ENCODE measurements at regions not wholly inside any gene's neighbourhood (a gene's known extent, or its start where the extent isn't known, plus 50 kb on each side); places are given as distances from the start of the nearest gene placed in this dataset.

DNA sequence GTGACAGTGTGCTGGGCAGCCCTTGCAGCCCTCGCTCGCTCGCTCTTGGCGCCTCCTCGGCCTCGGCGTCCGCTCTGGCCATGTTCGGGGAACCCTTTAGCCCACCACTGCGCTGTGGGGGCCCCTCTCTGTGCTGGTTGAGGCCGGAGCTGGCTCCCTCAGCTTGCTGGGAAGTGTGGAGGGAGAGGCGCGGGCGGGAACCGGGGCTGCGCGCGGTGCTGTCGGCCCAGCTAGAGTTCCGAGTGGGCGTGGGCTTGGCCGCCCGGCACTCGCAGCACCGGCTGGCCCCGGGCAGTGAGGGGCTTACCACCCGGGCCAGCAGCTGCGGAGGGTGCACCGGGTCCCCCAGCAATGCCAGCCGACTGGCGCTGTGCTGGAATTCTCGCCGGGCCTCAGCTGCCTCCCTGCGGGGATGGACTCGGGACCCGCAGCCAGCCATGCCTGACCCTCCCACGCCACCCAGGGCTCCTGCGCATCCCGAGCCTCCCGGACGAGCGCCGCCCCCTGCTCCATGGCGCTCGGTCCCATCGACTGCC lies 770.1 kb upstream of the GALNTL6 start:
- H3K9me3 Mint-ChIP-seq, result peaks cover 3 to 21% of the 10 kb centered on the region in 2 donors
- no peak for ATAC-seq
- H3K27ac Mint-ChIP-seq, result no peak overlapping the region
- H3K36me3 Mint-ChIP-seq, result no peaks in the 10 kb centered on the region
- DNase-seq (ENCODE audit: low spot score in 2 of 2), result no peak

DNA sequence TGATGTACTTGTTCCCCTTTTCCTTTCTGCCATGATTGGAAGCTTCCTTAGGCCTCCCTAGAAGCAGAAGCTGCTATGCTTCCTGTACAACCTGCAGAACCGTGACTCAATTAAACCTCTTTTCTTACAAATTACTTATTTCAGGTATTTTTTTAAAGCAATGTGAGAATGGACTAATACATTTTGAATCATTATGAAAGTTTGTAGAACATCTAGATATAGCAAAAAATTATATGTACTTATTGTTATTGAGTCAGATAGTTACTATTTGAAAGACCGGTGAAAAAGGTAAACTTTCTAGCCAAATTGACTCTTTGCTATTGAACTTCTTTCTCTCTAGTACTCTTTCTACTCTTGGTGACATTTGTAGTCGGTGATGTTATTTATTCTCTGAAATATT lies 777.3 kb upstream of the GALNTL6 start:
- ATAC-seq (no peak), DNase-seq (ENCODE audit: low spot score in 2 of 2) (no peak)
- H3K9me3 Mint-ChIP-seq, result peaks cover 6 to 19% of the 10 kb centered on the region in 2 donors
- H3K27ac Mint-ChIP-seq, result no peak overlapping the region
- no peaks in the 10 kb centered on the region for H3K36me3 Mint-ChIP-seq

DNA sequence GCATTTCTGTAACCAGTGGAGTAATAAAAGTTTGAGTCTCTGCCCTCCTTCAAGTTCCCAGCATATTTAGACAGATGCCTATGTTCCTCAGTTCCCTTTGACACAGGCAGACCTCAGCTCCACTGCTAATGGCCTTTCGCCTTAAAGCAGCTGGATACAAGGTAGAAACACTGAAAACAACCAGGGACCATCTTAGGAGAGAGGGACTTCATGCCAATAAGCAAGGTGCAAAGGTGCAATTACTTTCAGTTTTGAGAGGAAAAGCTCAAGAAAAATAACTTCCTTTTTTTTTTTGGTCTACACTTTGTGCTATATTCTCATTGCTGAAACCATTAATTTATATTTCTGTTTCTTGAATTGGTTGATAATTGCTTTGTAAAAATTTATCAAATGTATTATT lies 781.9 kb upstream of the GALNTL6 start:
- peaks cover 6 to 16% of the 10 kb centered on the region in 2 donors for H3K9me3 Mint-ChIP-seq
- no peak for ATAC-seq
- H3K27ac Mint-ChIP-seq, result no peak overlapping the region
- no peak for DNase-seq (ENCODE audit: low spot score in 2 of 2)
- no peaks in the 10 kb centered on the region for H3K36me3 Mint-ChIP-seq

DNA sequence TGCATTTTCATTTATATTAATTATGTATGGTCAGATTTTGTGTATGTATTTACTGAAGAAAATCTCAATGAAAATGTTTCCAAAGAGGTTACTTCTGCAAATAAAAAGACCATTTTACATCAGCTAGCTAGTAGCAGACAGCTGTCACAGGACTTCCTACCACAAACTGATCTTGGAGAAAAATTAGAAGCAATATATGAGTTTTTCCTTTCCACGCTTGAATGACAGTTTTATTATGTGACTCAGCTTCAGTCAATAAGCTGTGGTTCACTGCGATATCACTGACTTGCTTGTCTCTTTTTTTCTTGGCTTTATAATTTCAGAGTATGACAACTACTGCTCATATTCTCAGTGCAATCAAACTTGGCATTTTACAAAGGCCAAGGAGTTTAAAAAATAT lies 787.4 kb upstream of the GALNTL6 start:
- DNase-seq (ENCODE audit: low spot score in 2 of 2), result no peak
- Mint-ChIP-seq H3K27ac (no peak overlapping the region), H3K36me3 (no peaks in the 10 kb centered on the region), H3K9me3 (peaks cover 0 to 4% of the 10 kb centered on the region in 2 donors)
- ATAC-seq, result no peak

DNA sequence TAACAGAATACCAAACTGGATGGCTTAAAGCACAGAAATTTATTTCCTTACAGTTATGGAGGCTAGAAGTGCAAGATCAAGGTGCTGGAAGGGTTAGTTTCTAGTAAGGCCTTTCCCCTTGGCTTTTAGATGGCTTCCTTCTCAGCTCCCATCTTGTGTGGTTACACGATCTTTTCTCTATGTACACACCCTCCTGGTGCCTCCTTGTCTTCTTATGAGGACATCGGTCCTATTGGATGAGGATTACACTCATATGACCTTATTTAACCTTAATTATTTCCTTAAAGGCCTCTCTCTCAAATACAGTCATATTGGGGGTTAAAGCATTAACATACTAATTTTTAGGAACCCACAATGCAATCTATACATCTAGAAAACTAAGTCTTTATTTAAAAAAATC lies 787.9 kb upstream of the GALNTL6 start:
- Mint-ChIP-seq H3K36me3 (no peaks in the 10 kb centered on the region), H3K27ac (no peak overlapping the region), H3K9me3 (peaks cover 0 to 7% of the 10 kb centered on the region in 2 donors)
- no peak for DNase-seq (ENCODE audit: low spot score in 2 of 2)
- ATAC-seq, result no peak

DNA sequence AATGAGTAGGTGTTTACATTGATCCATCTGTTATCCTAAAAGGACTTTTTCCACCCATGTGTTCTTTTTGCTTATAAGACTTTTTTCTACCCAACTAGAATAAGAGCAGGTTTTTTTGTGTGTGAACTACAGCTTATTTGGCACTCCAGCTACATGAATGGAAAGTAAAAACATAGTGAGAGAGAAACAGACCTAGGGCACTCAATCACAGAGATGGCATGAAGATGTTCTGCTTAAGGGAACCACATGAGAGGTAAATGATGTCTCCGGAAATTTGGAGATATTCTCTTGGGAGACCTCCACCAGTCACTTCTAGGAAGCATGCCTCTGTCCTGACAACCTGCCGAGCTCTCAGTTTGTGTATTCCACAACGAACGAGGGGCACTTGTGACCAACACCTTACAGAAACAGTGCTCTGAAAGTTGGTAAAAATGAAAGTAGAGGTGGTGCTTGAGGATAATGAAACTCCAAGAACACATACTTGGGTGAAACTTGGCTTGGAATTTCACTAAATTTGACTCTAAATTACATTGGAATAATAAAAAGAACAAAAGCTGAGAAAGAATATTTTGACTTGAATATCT lies 788.4 kb upstream of the GALNTL6 start:
- H3K9me3 Mint-ChIP-seq, result peaks cover 0 to 7% of the 10 kb centered on the region in 2 donors
- H3K36me3 Mint-ChIP-seq, result no peaks in the 10 kb centered on the region
- DNase-seq (ENCODE audit: low spot score in 2 of 2) (no peak), ATAC-seq (no peak)
- H3K27ac Mint-ChIP-seq, result no peak overlapping the region

DNA sequence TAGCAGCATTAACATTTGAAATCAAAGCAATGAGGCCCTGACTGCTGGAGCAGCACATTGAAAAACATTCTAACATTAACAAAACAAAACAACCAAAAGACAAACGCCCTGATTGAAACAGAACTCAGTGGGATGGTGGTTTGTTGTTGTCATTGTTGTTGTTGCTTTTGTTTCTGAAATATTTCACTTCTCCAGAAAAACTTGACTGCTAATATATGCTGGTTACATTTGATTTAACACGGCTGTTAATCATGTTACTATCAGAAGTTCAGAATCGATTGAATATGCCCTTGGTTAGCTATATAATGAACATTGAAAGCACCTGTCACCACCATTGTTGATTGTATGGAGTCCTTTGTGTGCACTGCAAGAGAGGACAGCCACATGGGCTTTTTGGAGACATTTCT lies 790.4 kb upstream of the GALNTL6 start:
- H3K27ac Mint-ChIP-seq, result no peak overlapping the region
- DNase-seq (ENCODE audit: low spot score in 2 of 2), result no peak
- no peak for ATAC-seq
- H3K9me3 Mint-ChIP-seq, result peaks cover 0 to 8% of the 10 kb centered on the region in 2 donors
- H3K36me3 Mint-ChIP-seq, result no peaks in the 10 kb centered on the region

DNA sequence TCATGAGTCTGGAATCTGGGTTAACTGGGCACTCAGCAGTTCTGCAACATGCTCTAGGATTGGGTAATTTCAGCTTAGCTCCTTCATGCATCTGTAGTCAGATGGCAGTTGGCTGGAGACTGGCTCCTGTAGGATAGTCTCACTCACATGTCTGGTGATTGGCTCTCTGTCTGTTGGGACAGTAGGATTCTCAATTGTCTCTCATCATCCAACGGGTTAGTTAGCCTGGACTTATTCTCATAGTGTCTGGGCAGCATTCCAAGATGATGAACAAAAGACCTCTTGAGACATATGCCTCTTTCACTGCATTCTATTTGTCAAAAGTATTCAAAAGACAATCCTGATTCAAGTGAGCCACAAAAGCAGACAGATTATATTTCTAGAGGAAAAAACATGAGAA lies 795.6 kb upstream of the GALNTL6 start:
- peaks cover 0 to 8% of the 10 kb centered on the region in 2 donors for H3K9me3 Mint-ChIP-seq
- H3K36me3 Mint-ChIP-seq, result no peaks in the 10 kb centered on the region
- ATAC-seq (no peak), DNase-seq (ENCODE audit: low spot score in 2 of 2) (no peak)
- no peak overlapping the region for H3K27ac Mint-ChIP-seq

DNA sequence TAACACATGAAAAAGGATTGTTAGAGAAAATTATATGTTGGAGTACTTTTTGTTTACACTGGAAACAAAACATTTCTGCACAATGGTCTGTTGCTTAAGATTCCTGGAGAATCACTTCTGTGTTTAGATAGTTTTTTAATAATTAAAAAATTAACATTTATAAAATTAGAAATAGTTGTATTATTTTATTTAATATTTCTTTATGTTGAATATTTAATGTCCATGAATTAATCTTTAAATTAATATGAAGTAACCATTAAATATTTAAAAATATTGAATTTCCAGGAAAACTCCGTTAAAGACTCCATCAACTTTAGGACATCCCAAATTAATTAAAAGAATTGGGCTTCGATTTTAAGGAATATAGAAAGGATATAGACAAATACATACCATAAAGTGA lies 797.1 kb upstream of the GALNTL6 start:
- Mint-ChIP-seq H3K27ac (no peak overlapping the region), H3K36me3 (no peaks in the 10 kb centered on the region), H3K9me3 (peaks cover under 1 to 10% of the 10 kb centered on the region in 2 donors)
- DNase-seq (ENCODE audit: low spot score in 2 of 2) (no peak), ATAC-seq (no peak)

DNA sequence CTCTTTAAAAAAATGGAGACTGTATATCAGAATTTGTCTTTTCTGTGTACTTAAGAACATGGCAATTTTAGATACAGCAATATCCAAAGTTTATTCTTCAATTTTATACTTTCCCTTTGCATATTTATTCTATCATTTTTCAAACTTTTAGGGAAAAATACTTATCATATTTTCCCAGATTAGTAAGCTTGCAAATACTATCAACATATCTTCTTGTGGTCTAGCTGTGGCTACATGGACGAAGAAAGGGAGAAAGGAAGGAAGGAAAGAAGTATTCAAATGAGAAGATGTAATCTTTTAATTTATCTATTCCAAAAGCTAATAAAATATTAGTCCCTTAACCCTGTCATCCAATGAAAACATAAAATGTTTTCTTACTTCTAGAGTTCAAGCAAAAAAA lies 797.8 kb upstream of the GALNTL6 start:
- H3K27ac Mint-ChIP-seq, result no peak overlapping the region
- H3K9me3 Mint-ChIP-seq, result peaks cover 5 to 11% of the 10 kb centered on the region in 2 donors
- DNase-seq (ENCODE audit: low spot score in 2 of 2) (no peak), ATAC-seq (no peak)
- H3K36me3 Mint-ChIP-seq, result no peaks in the 10 kb centered on the region

DNA sequence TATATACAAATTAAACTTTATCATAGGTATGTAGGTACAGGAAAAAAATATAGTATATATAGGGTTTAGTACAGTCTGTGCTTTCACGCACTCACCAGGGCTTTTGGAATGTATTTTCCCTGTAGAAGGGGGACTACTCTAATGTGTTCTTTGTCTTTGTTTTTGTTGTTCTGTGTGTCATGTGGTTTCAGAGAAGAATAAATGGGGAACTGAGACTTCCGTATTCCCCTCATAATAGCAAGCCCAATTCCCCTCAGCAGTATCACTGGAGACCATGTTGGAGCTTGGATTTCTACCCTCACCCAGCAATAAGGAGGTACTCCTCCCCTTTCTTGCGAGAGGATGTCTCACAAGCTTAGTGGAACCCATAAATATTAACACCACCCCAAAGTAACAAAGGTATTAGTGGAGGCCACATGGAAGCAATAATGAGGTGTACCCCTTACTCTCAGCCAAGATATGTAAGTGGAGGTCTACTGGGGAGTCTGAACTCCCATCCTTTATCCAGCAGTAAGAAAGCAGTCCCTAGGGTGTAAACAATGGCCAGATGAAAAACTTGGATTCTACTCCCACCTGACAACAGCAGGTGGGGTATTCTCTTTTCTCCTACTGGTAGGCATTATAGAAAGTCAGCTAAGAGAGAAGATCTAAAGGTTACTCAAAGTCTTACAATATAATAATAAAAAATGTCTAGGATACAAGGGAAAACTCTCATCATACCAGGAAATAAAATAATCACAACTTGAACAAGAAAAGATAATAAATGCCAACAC lies 805.4 kb upstream of the GALNTL6 start:
- Mint-ChIP-seq H3K27ac (no peak overlapping the region), H3K9me3 (peaks cover 10 to 15% of the 10 kb centered on the region in 2 donors), H3K36me3 (no peaks in the 10 kb centered on the region)
- DNase-seq (ENCODE audit: low spot score in 2 of 2) (no peak), ATAC-seq (no peak)

DNA sequence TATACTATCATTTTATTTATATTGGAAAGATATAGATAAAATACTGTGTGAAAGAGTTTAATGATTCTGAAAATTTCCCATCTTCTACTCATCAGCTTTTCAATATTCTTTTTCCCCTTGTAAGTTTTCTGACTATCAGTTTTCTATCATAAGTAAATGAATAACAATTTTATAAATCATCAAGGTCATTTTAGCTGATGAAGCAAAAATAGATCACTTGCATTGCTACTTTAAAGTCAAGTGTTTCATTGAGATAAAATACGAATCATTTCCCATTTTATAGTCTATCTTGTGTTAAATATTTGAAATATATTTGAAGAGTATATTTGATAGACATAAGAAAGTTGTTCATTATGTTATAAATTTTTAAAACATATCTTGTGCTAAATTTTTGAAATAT lies 811.0 kb upstream of the GALNTL6 start:
- ATAC-seq, result no peak
- no peak for DNase-seq (ENCODE audit: low spot score in 2 of 2)
- H3K9me3 Mint-ChIP-seq, result peaks cover 3 to 25% of the 10 kb centered on the region in 2 donors
- no peaks in the 10 kb centered on the region for H3K36me3 Mint-ChIP-seq
- H3K27ac Mint-ChIP-seq, result no peak overlapping the region

DNA sequence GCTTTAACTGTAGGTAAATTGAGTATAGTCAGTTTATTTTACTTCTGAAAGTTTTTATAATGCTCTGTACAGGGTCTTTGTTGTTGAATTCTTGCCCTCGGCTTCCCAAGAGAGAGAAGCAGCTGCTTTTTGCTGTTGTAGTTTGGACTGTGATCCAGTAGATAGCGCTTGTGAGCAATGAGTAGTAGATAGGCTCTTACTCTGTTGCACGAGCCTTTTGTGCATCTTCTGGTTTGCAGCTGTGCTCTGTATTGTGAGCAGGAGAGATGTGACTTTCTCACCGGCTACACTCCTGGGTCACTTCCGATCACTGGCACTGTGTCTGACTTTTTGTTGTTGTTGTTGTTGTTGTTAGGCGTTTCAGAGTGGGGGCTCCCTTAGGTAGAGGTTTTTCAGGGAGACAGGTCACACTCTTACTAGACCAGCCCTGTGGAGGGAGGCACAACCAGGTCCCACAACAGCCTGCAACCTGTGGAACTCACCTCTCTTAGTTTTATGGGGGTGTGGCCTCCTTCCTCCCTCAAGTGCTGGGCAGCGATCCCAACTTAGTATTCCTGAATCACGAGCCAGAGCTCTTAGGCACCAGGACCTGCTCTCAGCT lies 822.1 kb upstream of the GALNTL6 start:
- DNase-seq (ENCODE audit: low spot score in 2 of 2), result no peak
- H3K27ac Mint-ChIP-seq, result no peak overlapping the region
- ATAC-seq, result peak in 1 of 2 donors; percentile 34
- H3K9me3 Mint-ChIP-seq, result peaks cover 9 to 10% of the 10 kb centered on the region in 2 donors
- H3K36me3 Mint-ChIP-seq, result no peaks in the 10 kb centered on the region

DNA sequence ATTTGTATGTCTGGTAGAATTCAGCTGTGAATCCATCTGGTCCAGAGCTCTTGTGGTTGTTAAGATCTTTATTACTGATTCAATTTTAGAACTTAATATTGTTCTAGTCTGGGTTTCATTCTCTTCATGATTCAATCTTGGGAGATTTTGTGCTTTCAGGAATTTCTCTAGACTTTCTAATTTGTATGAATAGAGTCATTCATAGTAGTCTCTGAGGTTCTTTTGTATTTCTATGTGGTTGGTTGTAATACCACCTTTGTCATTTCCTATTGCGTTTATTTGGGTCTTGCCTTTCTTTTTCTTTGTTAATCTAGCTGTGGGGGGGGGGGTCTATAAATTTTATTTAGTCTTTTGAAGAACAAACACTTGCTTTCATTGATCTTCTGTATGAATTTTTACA lies 824.8 kb upstream of the GALNTL6 start:
- ATAC-seq, result no peak
- no peak for DNase-seq (ENCODE audit: low spot score in 2 of 2)
- Mint-ChIP-seq H3K9me3 (peaks cover 15% of the 10 kb centered on the region in 2 donors), H3K36me3 (no peaks in the 10 kb centered on the region), H3K27ac (no peak overlapping the region)

DNA sequence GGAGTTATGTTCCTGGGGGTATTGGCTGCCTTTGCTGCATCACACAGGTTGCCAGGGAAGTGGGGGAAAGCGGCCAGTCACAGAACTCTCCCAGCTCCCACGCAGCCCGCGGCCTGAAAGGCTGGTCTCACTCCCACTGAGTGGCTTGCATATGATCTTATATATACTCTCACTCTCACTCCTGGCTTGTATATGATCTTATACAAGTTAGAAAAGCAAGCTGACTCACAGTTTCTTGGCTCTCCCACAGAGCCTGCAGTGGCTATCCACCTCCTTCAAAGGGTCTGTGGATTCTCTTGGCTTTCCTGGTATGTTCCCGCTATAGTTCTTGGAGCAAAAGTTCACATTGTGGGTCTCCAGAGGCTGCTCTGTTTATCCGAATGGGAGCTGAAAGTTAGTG lies 833.5 kb upstream of the GALNTL6 start:
- ATAC-seq, result no peak
- no peak for DNase-seq (ENCODE audit: low spot score in 2 of 2)
- H3K9me3 Mint-ChIP-seq, result peaks cover 11 to 13% of the 10 kb centered on the region in 2 donors
- H3K27ac Mint-ChIP-seq, result no peak overlapping the region
- H3K36me3 Mint-ChIP-seq, result no peaks in the 10 kb centered on the region

DNA sequence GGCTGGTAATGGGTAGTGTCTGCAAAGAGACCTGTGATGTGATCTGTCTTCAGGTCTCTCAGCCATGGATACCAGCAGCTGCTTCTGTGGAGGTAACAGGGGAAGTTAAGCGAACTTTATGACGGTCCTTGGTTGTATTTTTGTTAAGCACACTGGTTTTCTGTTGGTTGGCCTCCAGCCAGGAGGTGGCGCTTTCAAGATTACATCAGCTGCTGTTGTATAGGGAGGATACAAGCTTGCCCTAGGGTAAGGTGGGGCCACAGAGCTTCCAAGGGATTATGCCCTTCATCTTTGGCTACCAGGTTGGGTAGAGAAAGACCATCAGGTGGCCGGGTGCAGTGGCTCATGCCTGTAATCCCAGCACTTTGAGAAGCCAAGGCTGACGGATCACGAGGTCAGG lies 834.2 kb upstream of the GALNTL6 start:
- ATAC-seq (no peak), DNase-seq (ENCODE audit: low spot score in 2 of 2) (no peak)
- peaks cover 10% of the 10 kb centered on the region in 2 donors for H3K9me3 Mint-ChIP-seq
- H3K27ac Mint-ChIP-seq, result no peak overlapping the region
- H3K36me3 Mint-ChIP-seq, result no peaks in the 10 kb centered on the region

DNA sequence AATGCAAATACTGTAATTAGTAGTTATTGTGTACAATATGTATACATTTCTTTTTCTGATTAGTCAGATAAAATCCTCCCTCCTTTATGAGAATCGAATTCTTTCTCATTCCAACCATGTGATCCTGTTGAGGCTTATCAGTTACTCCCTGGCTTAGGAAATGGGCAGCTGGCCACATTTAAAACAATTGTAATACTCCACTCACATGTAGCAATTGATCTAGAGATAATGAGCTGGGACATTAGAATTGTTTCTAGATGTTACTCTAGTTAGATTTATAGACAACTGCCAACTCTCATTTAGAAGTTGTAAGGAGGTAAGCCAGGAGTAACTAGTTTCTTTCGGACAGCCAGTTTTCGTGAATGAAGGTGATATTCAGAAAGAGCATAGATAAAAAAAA lies 859.3 kb upstream of the AADAT start:
- Mint-ChIP-seq H3K27ac (no peak overlapping the region), H3K36me3 (no peaks in the 10 kb centered on the region), H3K9me3 (peaks cover 20 to 22% of the 10 kb centered on the region in 2 donors)
- no peak for DNase-seq (ENCODE audit: low spot score in 2 of 2)
- ATAC-seq, result no peak
